Fibroblast of lung (primary cell): ENCODE measurements at regions not wholly inside any gene's neighbourhood (a gene's known extent, or its start where the extent isn't known, plus 50 kb on each side); places are given as distances from the start of the nearest gene placed in this dataset.

Experiments
- DNase-seq, 2 donors: peaks; one replicate each; pipeline versions ENCODE4 v3.0.0 to v3.0.0-alpha.2; 2010; ENCODE audit warnings: low read depth in 2 of 2
- H2AFZ ChIP-seq: 2 replicates; pipeline ENCODE4 v1.5.1; 2012; ENCODE audit warnings: low read length, control low read depth, inconsistent platforms
- H3K27ac ChIP-seq: 2 replicates; pipeline ENCODE4 v1.5.1; 2011; ENCODE audit warnings: low read length, control low read depth; ENCODE audit not compliant: insufficient read depth
- H3K27me3 ChIP-seq: 2 replicates; pipeline ENCODE4 v1.5.1; 2011; ENCODE audit warnings: mild to moderate bottlenecking, low read length; ENCODE audit not compliant: control insufficient read depth, insufficient read depth
- H3K36me3 ChIP-seq: 2 replicates; pipeline ENCODE4 v1.5.1; 2011; ENCODE audit warnings: low read length; ENCODE audit not compliant: control insufficient read depth, insufficient read depth
- H3K4me1 ChIP-seq: 2 replicates; pipeline ENCODE4 v1.5.1; 2011; ENCODE audit warnings: low read length; ENCODE audit not compliant: control insufficient read depth, insufficient read depth; ENCODE audit errors: extremely low read depth
- H3K4me2 ChIP-seq: 2 replicates; pipeline ENCODE4 v1.5.1; 2011; ENCODE audit warnings: low read length, control low read depth; ENCODE audit not compliant: insufficient read depth; ENCODE audit errors: extremely low read depth
- H3K4me3 ChIP-seq, 4 experiments: fragments of 200-600 bp in 1 of 4; sonication (generic) in 1 of 4; replicated peaks in 1 of 4; 2 replicates each; pipeline ENCODE4 v1.5.1; 2011 to 2016; ENCODE audit warnings: low read length in 4 of 4, low read depth in 3 of 4, mild to moderate bottlenecking in 3 of 4, control low read depth in 2 of 4, inconsistent platforms in 1 of 4, mixed read lengths in 1 of 4; ENCODE audit not compliant: insufficient read depth in 1 of 4; ENCODE audit errors: control extremely low read depth in 1 of 4
- H3K79me2 ChIP-seq: 2 replicates; pipeline ENCODE4 v1.5.1; 2012; ENCODE audit warnings: mild to moderate bottlenecking, low read length, inconsistent platforms; ENCODE audit not compliant: control insufficient read depth, insufficient read depth
- H3K9ac ChIP-seq: 2 replicates; pipeline ENCODE4 v1.5.1; 2011; ENCODE audit warnings: mild to moderate bottlenecking, low read length, control low read depth; ENCODE audit not compliant: insufficient read depth
- H3K9me3 ChIP-seq: 2 replicates; pipeline ENCODE4 v1.5.1; 2012; ENCODE audit warnings: low read depth, low read length; ENCODE audit not compliant: control insufficient read depth, insufficient read depth
- H4K20me1 ChIP-seq: 2 replicates; pipeline ENCODE4 v1.5.1; 2011; ENCODE audit warnings: low read length; ENCODE audit not compliant: control insufficient read depth, insufficient read depth; ENCODE audit errors: extremely low read depth
- EZH2 ChIP-seq: IDR thresholded peaks from 2 replicates; pipeline ENCODE4 v1.5.1; 2012; ENCODE audit warnings: low read length, control low read depth, mild to moderate bottlenecking; ENCODE audit errors: missing control alignments
- TF ChIP-seq, protein P1 (sequence below), 2 donors: IDR thresholded peaks in 1 of 2; conservative IDR thresholded peaks in 1 of 2; 1 replicate in 1 of 2; 2 replicates in 1 of 2; pipeline ENCODE4 v1.5.1; 2011 to 2012; ENCODE audit warnings: low read length in 2 of 2, control low read depth in 1 of 2, inconsistent platforms in 1 of 2, low read depth in 1 of 2, mild to moderate bottlenecking in 1 of 2

DNA sequence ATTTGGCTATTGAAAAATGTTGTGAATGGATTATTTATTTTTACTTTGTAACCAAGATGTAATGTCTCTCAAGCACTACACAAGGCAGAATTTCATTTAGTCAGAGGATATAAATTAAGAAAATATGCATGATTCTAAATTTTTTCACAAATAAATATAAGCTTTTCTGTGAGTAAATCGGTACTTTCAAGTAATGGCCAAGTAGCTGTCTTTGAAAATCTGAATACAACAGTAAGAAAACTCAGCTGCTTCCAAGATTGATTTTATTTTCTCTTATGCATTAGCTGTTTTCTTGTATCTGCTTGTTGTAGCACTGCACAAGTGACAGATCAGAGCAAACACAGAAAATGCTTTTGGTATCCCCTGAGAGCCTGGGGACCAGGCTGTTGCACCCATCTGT, 998.5 kb upstream of the GHITM start:
- no peak for TF ChIP-seq EZH2
- TF ChIP-seq, protein P1, sequence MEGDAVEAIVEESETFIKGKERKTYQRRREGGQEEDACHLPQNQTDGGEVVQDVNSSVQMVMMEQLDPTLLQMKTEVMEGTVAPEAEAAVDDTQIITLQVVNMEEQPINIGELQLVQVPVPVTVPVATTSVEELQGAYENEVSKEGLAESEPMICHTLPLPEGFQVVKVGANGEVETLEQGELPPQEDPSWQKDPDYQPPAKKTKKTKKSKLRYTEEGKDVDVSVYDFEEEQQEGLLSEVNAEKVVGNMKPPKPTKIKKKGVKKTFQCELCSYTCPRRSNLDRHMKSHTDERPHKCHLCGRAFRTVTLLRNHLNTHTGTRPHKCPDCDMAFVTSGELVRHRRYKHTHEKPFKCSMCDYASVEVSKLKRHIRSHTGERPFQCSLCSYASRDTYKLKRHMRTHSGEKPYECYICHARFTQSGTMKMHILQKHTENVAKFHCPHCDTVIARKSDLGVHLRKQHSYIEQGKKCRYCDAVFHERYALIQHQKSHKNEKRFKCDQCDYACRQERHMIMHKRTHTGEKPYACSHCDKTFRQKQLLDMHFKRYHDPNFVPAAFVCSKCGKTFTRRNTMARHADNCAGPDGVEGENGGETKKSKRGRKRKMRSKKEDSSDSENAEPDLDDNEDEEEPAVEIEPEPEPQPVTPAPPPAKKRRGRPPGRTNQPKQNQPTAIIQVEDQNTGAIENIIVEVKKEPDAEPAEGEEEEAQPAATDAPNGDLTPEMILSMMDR (conservative IDR thresholded peaks at IDR 0.05 in 1 of 2, IDR thresholded peaks at IDR 0.05 in 1 of 2; ENCODE audit: low read depth in 1 of 2, low read length in 2 of 2): no peak
- no peaks in the 10 kb centered on the region for H3K9me3 ChIP-seq
- H4K20me1 ChIP-seq: no peaks in the 10 kb centered on the region
- H3K4me1 ChIP-seq: no peaks in the 10 kb centered on the region
- no peak overlapping the region for H3K4me3 ChIP-seq
- no peak overlapping the region for H2AFZ ChIP-seq
- no peak overlapping the region for H3K9ac ChIP-seq
- no peaks in the 10 kb centered on the region for H3K36me3 ChIP-seq
- H3K4me2 ChIP-seq: no peak overlapping the region
- no peaks in the 10 kb centered on the region for H3K79me2 ChIP-seq
- DNase-seq: no peak
- no peak overlapping the region for H3K27ac ChIP-seq
- no peaks in the 10 kb centered on the region for H3K27me3 ChIP-seq

DNA sequence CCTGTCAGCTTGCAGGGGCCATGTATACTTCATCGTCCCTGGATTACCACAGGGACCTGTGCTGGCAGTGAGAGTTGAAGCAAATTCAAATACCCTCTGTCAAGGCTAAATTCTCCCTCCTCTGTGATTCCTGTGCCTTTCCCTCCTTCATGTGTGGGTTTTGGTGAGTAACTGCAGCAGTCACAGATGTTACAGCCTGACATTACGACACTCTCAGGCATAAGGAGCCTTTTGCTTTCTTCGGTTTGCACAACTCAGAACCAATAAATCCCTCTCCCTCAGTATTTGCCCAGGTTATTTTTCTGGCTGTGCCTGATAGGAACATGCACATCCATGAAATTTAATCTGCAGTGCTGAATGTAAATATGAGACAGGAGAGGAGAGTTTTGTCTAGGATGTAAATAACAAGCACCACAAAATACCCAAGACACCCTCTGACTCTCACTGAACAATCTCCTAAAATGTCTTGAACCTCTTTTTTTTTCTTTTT, 997.2 kb upstream of the GHITM start:
- H3K9me3 ChIP-seq: no peaks in the 10 kb centered on the region
- H3K4me1 ChIP-seq: no peaks in the 10 kb centered on the region
- no peaks in the 10 kb centered on the region for H3K36me3 ChIP-seq
- H3K79me2 ChIP-seq: no peaks in the 10 kb centered on the region
- no peaks in the 10 kb centered on the region for H3K27me3 ChIP-seq
- no peaks in the 10 kb centered on the region for H4K20me1 ChIP-seq
- TF ChIP-seq, protein P1 (conservative IDR thresholded peaks at IDR 0.05 in 1 of 2, IDR thresholded peaks at IDR 0.05 in 1 of 2; ENCODE audit: low read depth in 1 of 2, low read length in 2 of 2): no peak
- no peak for TF ChIP-seq EZH2
- no peak overlapping the region for H3K9ac ChIP-seq
- no peak overlapping the region for H2AFZ ChIP-seq
- H3K4me3 ChIP-seq: no peak overlapping the region
- DNase-seq: no peak
- H3K27ac ChIP-seq: no peak overlapping the region
- no peak overlapping the region for H3K4me2 ChIP-seq

DNA sequence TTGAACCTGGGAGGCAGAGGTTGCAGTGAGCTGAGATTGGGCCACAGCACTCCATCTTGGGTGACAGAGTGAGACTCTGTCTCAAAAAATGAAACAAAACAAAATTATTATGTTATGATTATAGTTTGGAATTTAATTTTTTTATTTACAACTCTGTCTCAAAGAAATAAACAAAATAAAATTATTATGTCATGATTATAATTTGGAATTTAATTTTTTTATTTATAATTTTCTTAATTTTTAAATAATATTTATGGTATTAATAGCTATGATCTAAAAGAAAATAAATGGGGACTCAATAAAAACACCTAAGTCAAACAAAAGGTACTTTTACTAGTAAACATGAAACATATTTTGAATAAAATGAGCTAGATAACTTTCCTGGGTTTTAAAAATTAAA, 994.8 kb upstream of the GHITM start:
- no peaks in the 10 kb centered on the region for H3K27me3 ChIP-seq
- no peak overlapping the region for H3K4me2 ChIP-seq
- H3K4me3 ChIP-seq: no peak overlapping the region
- no peaks in the 10 kb centered on the region for H3K9me3 ChIP-seq
- TF ChIP-seq, protein P1 (conservative IDR thresholded peaks at IDR 0.05 in 1 of 2, IDR thresholded peaks at IDR 0.05 in 1 of 2; ENCODE audit: low read depth in 1 of 2, low read length in 2 of 2): no peak
- no peak for TF ChIP-seq EZH2
- H3K27ac ChIP-seq: no peak overlapping the region
- H3K4me1 ChIP-seq: no peaks in the 10 kb centered on the region
- no peak overlapping the region for H2AFZ ChIP-seq
- H3K36me3 ChIP-seq: no peaks in the 10 kb centered on the region
- H3K9ac ChIP-seq: no peak overlapping the region
- H3K79me2 ChIP-seq: no peaks in the 10 kb centered on the region
- no peak for DNase-seq
- H4K20me1 ChIP-seq: no peaks in the 10 kb centered on the region
